Esophagus squamous epithelium (tissue), 4 donors: ENCODE measurements at regions not wholly inside any gene's neighbourhood (a gene's known extent, or its start where the extent isn't known, plus 50 kb on each side); places are given as distances from the start of the nearest gene placed in this dataset.

Experiments used
- CTCF ChIP-seq, 6 experiments: fragments of 450-650 bp in 4 of 6; fragments of 200-600 bp in 2 of 6; sonication (generic) in 2 of 6; IDR thresholded peaks; one replicate each; pipeline ENCODE4 v1.5.1; 2016 to 2019; ENCODE audit warnings: antibody characterized with exemption in 6 of 6, mild to moderate bottlenecking in 4 of 6, moderate library complexity in 4 of 6
- POLR2A ChIP-seq, 4 donors: fragments of 450-650 bp; IDR thresholded peaks; one replicate each; pipeline ENCODE4 v1.6.1; 2017; ENCODE audit warnings: antibody characterized with exemption in 4 of 4, mild to moderate bottlenecking in 4 of 4, moderate library complexity in 3 of 4

GRCh38 chr3:69456631-69457030 is 70.7 kb upstream of the FRMD4B start:
- TF ChIP-seq CTCF (IDR thresholded peaks at IDR 0.05) = no peak
- TF ChIP-seq POLR2A (IDR thresholded peaks at IDR 0.05) = no peak
